DMS53 treated with DMSO at 0.1 percent for 48 hours (cell line): ENCODE measurements at regions not wholly inside any gene's neighbourhood (a gene's known extent, or its start where the extent isn't known, plus 50 kb on each side); places are given as distances from the start of the nearest gene placed in this dataset.
A peak's percentile ranks its signal among the peaks of the same experiment; 100 is the strongest.

Experiments
- DNase-seq: peaks from one replicate; lab custom pipeline; 2025; ENCODE audit not compliant: unreplicated experiment; lab: John Stamatoyannopoulos, UW

DNA sequence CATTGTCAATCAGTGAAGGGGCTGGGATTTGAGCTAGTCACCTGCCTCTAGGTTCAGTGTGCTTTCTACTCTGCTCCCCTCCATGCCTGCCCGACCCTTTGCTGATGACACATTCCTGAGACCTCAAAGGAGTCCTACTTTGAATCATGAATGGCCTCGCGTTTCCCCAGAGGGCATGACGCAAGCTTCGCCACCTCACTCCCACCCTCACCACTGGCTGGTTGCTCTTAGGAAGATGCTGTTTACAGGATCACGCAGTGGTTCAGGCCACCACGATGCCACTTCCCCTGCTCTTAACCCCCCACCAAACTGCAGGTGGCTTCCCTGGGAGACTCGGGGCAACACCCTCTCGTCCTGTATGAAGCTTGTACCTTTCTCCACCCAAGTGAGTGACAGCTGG is 62.9 kb upstream of the B3GAT1 start:
- DNase-seq: no peak

DNA sequence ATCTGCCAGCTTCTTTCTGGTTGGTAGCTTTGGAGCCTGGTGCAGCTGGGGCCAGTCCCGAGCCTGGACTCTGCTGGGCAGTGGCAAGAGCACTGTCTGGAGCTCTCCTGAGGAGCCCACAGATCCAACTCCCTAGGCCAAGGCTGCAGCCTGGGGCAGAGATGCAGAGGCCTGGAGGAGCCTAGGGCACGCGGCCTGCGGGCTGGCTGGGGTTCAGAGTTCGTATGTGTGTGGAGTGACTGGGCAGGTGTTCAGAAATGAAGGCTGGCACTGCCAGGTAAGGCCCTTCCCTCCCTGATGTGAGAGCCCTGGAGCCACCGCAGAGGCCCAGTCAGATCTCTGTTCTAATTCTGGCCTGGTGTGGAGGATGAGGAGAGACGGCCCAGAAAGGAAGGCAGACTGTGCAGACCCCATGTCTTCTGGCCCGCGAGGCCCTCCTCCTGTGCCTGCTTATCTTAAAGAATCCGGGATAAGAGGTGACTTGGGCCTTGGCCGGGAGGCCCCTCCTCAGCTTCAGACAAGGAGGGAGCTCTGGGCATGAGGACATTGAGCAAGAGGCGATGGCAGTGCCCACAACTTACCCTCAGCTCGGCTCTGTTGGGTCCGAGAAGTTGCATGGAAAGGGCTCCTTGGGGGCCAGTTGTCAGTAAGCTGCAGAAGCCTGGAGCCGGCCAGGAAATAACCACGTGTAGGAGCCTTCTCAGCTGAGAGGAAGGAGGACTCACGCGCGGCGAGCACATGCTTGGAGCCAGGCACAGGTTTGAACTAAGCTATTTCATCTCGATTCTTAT is 62.2 kb upstream of the B3GAT1 start:
- DNase-seq: no peak

DNA sequence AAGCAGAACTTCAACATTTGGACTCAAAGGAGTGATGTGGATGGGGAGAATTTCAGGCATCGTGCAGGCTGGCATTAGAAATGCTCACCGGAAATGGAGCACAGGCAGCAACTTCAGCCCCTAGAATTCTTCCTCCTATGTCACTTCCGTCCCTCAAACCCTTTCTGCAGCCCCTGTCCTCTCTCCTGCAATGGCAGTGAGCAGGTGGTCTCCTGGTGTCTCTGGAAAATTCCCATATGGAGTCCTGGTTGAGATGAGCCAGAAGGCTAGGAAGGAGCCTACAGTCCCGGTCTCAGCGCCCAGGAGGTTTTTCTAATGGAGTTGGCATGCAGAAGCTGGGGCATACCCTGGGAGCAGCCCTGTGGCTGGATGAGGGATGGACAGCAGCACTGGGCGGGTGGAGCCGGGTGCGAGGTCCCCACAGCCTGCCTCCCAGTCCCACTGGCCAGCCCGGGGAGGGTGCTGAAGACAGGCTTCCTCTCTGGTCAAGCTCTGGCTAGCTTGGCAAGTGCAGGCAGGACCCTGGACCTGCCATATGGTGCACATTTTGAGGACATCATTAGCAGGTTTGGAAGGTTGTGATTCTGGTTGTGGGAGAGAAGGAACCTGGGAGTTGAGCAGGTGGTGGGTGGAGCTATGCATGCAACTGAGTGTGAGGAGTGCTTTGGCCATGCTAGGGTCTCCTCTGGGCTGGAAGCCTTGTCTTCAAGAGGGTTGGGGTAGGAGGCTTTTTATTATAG is 59.8 kb upstream of the B3GAT1 start:
- DNase-seq: no peak

DNA sequence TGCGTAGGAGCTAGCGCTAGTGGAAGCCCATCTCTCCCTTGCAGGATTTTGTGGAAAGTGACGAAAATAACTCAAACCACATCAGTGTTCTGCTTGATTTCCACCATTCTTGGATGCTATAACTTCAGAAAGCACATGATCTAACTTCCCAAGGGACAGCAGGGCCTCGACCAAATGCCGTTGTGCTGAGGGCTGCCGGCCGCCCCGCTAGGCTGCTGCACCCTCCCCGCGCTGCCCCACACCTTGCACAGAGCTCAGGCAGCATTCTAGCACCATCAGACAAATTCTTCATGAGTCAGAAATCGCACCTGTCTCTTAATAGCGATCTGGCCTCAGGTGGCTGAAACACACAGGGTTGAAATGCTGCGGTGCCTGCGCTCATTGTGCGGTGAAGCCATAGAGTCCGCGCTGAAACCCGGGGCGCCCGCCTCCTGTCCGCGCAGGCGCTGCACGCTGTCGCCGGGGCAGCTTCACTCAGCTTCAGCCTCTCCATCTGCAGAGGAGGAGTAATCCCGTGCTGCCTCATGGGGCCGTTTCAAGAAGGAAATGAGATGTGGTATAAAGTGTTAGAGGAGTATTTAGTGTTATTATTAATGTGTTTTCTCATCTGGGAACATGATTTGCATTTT is 59.2 kb upstream of the B3GAT1 start:
- DNase-seq: no peak

DNA sequence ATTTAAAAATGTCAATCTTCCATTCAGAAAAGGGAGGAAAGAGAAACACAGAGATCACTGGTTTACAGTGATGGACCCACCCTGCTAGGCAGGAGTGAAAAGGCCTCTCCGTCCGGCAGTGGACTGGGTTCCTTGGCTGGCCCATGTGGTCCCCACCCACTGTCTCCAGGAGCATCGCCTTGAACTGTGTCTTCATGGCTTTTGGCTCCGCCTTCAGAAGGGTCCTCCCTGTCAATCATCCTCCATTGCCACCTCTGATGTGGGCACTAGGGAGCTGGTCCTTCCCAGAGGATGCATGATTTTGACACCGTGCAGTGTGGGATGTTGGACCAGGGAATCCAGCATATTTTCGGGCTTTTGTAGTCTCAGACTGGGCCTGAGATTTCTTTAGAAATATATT is 58.2 kb upstream of the B3GAT1 start:
- DNase-seq: no peak

DNA sequence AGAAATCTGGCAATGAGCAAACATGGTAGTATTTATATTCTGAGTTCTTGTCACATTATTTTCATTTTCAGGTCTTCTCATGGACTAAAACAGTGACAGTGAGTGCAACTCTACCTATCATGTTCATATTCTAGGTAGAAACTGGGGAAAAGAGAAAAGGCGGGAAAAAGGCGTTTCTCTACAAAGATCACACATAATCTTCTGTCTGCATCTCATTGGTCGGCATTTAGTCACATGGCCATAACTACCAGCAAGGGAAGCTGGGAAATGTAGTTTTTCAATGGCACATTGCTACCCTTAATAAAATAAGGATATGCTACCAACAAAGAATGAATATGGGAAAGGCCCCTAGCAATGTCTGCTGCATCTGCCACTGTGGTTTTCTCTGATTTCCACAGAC is 57.6 kb upstream of the B3GAT1 start:
- peak; percentile 5 for DNase-seq

DNA sequence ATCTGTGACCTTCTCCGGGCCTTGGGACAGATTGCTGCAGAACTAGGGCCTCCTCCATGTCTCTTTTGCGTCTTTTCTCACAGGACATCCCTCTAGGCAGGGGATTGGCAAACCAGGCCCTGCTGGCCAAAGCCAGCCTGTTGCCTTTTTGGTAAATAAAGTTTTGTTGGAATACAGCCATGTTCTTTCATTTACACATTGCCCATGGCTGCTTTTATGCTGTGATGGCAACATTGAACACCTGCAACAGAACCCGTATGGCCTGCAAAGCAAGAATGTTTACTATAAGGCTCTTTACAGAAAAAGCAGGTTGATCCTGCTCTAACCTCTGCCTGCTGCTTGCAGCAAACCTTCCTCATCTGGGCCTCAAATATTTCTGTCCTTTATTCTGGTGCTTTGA is 56.8 kb upstream of the B3GAT1 start:
- DNase-seq: peak; percentile 19

DNA sequence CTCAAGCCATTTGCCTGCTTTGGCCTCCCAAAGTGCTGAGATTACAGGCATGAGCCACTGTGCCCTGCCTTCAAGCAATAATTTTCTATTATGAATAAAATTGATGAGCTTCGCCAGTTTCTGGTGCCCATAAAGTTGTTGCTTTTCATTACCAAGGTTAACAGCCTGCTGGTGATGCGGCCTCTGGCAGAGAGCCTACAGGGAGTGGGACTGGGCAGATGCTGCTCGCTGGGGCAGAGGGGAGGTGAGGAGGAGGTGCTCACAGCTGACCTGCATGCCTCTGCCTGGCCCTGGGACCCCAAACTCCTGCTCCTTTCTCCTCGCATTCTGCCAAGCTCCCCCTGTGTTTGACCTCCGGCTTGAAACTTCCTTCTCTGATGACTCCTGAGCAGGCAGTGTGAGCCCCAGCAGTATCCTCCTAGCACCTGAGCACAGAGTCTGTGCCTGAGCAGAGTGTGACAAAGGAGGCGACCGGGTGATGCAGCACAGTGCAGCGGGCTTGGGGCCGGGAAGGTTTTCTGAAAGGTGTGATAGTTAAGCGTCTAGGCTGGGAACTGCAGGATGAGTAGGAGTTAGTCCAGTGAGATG is 56.1 kb upstream of the B3GAT1 start:
- DNase-seq: peak; percentile 26

DNA sequence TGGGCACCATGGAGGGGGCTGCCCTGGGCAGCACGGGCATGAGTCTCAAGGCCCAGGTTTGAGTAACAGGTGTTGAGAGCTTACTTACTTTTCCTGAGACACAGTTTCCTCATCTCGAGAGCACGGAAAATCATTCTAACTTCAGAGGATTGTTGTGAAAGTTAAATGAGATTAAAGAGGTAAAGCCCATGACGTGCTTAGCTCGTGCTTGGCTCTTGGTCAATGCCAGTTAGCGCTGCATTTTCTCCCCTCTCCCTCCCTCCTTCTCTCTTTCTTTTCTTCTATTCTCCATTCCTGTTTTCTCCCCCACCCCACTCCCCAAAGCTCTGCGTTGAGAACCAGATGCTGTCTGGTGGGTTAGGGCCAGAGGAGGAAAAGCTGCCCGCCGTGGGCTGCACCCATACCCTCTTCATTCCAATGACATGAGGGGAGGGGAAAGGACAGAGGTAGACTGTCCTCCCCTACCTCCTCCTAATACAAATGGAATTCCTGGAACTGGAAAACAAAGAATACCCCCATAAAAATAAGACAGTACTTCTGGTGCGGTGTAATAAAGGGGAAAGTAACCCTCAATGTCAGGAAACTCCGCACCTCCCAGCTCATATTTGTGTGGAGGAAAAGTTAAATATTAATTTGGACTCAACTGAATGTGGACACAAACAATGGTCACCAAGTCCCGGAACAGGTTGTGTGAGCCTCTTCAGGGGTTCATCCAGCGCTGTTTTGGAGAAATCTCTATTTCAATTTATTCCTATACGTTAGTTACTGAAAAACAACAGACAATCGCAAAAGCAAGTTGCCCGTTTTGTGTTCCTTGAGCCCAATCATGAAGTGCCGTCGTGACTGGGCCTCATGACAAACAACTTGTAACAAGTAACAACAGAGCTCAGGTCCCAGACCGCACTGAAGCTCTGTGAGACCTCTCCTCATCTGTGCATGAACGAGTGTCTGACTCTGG is 54.8 kb upstream of the B3GAT1 start:
- DNase-seq: peak; percentile 71

DNA sequence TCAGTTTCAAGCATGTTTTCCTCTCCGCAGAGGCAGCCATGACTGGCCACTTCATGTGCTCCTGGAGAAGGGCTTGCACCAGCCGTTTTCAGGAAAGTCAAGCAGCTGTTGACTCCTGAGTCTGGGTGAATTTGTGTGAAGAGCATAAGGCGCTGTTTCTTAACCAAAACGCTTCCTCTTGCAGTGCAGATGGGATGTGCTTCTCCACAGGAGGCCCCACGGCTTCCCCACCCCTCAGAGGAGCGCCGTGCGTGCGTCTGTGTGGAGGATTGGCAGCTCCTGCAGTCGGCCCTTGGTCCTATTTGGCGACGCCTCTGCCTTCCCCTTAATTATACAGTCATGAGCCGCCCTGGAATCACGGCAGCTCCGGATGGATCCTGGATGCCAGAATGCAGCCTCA is 54.1 kb upstream of the B3GAT1 start:
- peak; percentile 69 for DNase-seq

DNA sequence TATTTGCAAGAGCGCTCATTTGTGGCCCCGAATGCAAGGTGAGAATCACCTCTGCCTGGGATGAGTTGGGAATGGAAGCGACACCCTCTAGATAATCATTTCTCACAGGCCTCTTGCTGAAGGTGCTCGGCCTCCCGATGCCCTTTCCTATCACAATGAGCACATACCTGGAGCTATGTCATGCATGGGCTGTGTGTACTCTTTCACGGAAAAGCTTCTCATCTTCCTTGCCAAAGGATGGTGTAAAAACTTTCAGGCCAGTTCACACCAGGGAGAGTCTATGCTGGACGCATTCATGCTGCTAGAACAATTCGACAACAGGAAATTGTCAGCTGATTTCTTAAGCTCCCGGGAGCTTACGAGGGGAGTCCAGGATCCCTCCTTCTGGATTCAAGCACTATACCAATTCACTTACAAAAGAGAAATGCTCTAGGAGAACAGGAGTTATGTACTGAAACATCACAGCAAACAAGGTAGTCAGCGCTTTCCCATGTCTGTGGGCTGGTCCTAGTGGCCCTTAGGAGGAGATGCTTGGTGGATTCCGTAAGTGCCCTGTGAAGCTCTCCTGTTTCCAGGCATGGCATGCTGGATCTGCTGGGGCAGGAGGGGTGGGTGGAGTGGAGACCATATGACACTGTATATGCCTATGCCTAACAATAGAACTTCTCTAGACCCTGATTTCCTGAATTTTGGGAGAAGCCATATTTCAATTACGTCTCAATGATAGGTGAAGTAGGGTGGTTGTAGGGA is 53.1 kb upstream of the B3GAT1 start:
- no peak for DNase-seq

DNA sequence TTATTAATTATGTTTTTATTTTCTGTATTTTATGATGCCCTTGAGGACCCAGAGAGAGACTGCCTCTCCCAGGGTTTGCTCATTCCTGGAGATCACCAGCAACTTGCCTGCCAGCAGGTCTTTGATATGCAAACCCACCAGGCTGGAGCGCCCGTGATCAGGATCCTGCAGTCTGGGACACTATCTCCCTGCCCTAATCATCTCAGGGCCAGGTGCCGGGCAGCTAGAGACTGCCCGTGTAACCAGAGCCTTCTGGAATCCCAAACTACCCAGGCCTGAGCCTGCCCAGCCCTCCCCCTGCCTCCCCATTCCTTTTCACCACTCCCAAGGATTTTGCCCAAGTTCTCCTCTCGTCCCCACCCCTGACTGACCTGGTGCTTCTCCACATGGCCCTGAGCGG is 52.2 kb upstream of the B3GAT1 start:
- no peak for DNase-seq

DNA sequence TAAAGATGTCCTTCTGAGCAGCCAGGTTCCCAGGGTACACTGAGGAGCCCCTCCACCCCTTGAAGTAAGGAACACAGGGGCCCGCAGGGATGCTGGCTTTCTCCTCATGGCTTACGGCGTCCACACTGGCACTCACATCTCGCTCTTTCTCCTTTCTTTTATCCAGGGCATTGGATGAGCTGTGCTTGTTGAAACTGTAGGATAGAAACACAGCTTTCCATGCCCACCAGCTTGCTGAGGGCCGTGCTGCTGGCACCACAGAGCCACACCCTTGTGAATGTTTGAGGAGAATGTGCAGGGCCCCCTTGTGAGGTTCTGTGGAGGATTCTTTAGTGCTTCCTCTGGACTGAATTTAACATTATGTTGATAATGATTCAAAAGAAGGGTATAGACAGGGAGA is 51.7 kb upstream of the B3GAT1 start:
- DNase-seq: no peak
